GM18502 (cell line): ENCODE measurements at regions not wholly inside any gene's neighbourhood (a gene's known extent, or its start where the extent isn't known, plus 50 kb on each side); places are given as distances from the start of the nearest gene placed in this dataset.
"Not testable (repeated sequence)": the region's sequence is repeated elsewhere in the genome, so short reads cannot be mapped to it uniquely, and the experiment has no call there.

Experiments used
- ATAC-seq: cut with Tn5 transposase; IDR thresholded peaks from one replicate; pipeline ENCODE4 v1.9.1; 2021; ENCODE audit warnings: mild to moderate bottlenecking; ENCODE audit not compliant: unreplicated experiment, poor library complexity

- ATAC-seq = no peak
Observed at GRCh38 chr14:89540830-89541470, 123.9 kb upstream of the FOXN3 start.

- ATAC-seq = no peak
Observed at GRCh38 chr14:89540009-89540829, 123.2 kb upstream of the FOXN3 start.

- ATAC-seq = no peak
Observed at GRCh38 chr14:89537911-89538310, 120.9 kb upstream of the FOXN3 start.

- no peak for ATAC-seq
Observed at GRCh38 chr14:89534902-89535685, 118.1 kb upstream of the FOXN3 start.

GRCh38 chr14:89533766-89534165 lies 116.7 kb upstream of the FOXN3 start:
- no peak for ATAC-seq

- no peak for ATAC-seq
Observed at GRCh38 chr14:89533136-89533535, 116.1 kb upstream of the FOXN3 start.

GRCh38 chr14:89531661-89532335 lies 114.8 kb upstream of the FOXN3 start:
- no peak for ATAC-seq

GRCh38 chr14:89524990-89525667 lies 108.1 kb upstream of the FOXN3 start:
- no peak for ATAC-seq

- ATAC-seq = no peak
Observed at GRCh38 chr14:89524412-89524811, 107.4 kb upstream of the FOXN3 start.

- no peak for ATAC-seq
Observed at GRCh38 chr14:89521988-89522387, 105.0 kb upstream of the FOXN3 start.

- no peak for ATAC-seq
Observed at GRCh38 chr14:89519040-89519439, 102.0 kb upstream of the FOXN3 start.

GRCh38 chr14:89516173-89516572 lies 99.1 kb upstream of the FOXN3 start:
- no peak for ATAC-seq

- ATAC-seq = no peak
Observed at GRCh38 chr14:89514601-89515000, 97.6 kb upstream of the FOXN3 start.

- ATAC-seq = no peak
Observed at GRCh38 chr14:89509891-89510290, 92.9 kb upstream of the FOXN3 start.

- ATAC-seq = no peak
Observed at GRCh38 chr14:89508863-89509262, 91.8 kb upstream of the FOXN3 start.

- ATAC-seq = no peak
Observed at GRCh38 chr14:89507926-89508460, 91.0 kb upstream of the FOXN3 start.

GRCh38 chr14:89507521-89507920 lies 90.5 kb upstream of the FOXN3 start:
- ATAC-seq = no peak

GRCh38 chr14:89506891-89507452 lies 89.9 kb upstream of the FOXN3 start:
- ATAC-seq = not testable (repeated sequence)

GRCh38 chr14:89504602-89505313 lies 87.7 kb upstream of the FOXN3 start:
- ATAC-seq = peak; percentile 85
